Activated CD8-positive, alpha-beta memory T cell treated with anti-CD3 and anti-CD28 coated beads, Interleukin-2, amount 10 ng/mL, durations not matched to agents 7 days and 5 days (primary cell): ENCODE measurements at regions not wholly inside any gene's neighbourhood (a gene's known extent, or its start where the extent isn't known, plus 50 kb on each side); places are given as distances from the start of the nearest gene placed in this dataset.

Source experiments
- ATAC-seq: fragments of 150-1000 bp; cut with Tn5 transposase; one replicate; pipeline ENCODE4 v1.10.0; 2021; ENCODE audit warnings: moderate library complexity
- CTCF ChIA-PET: fragments of 350-600 bp; sonication (Branson Sonifier 250); formaldehyde crosslinking; loops from one replicate; lab custom pipeline; 2021; ENCODE audit warnings: antibody characterized with exemption; lab: Charles Lee
- DNase-seq: peaks from one replicate; pipeline ENCODE4 v3.0.0-alpha.2; 2020
- H3K27ac Mint-ChIP-seq: one replicate; pipeline ENCODE4 v1.8.0; 2021; ENCODE audit warnings: mild to moderate bottlenecking, mixed read lengths
- H3K27me3 Mint-ChIP-seq: one replicate; pipeline ENCODE4 v1.8.0; 2021; ENCODE audit warnings: mixed read lengths
- H3K36me3 Mint-ChIP-seq: one replicate; pipeline ENCODE4 v1.8.0; 2021; ENCODE audit warnings: mild to moderate bottlenecking, mixed read lengths
- H3K4me1 Mint-ChIP-seq: one replicate; pipeline ENCODE4 v1.8.0; 2021; ENCODE audit warnings: mixed read lengths
- H3K4me3 Mint-ChIP-seq: one replicate; pipeline ENCODE4 v1.8.0; 2021; ENCODE audit warnings: mild to moderate bottlenecking, moderate library complexity, mixed read lengths
- H3K9me3 Mint-ChIP-seq: one replicate; pipeline ENCODE4 v1.8.0; 2022; ENCODE audit warnings: low read depth, mixed read lengths

DNA sequence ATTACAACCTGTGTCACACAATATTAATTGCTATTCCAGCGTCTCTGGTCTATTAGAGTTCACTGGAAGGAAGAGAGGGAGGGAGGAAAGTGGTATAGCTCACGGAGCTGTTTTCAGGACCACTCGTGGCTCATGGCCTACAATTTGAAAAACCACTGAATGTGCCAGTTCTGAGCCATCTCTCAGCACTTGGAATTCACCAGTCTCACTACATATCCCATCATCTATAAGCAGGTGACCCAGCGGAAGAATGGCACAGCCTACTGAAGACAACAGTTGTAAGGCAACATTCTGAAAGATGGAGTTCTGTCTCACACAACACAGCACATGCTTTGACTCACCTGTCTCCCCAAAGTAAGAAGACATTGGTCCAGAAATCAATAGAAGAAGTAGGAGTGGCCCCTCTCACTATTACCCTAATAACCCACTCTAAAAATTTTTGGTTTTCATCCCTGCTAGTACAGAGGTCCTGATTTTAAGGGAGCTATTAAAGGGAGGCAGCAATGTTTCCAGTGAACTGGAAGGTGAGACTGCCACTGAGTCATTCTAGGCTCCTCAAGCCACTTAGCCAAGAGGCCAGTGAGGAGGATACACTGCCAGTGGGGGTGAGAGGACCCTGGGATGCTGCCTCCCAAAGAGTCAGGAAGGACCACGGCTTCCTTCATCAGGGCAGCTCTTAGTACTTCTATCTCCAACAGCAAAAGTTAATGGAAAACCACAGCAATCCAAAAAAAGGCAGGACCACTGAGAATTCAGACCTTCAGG lies 50.0 kb upstream of the DOCK9 start:
- CTCF ChIA-PET = interaction anchor here (1.0 to 2.8 kb wide), 9 partner anchors 10 to 184 kb away, joined by 3 to 15 read pairs (median 12); no protein-coding TSS in a partner anchor
- Mint-ChIP-seq H3K27me3 (no peaks in the 10 kb centered on the region), H3K4me3 (peak overlapping the region; percentile 39), H3K9me3 (peaks cover 4% of the 10 kb centered on the region), H3K27ac (peak overlapping the region; percentile 85), H3K36me3 (peaks cover 27% of the 10 kb centered on the region), H3K4me1 (peaks cover 67% of the 10 kb centered on the region)
- ATAC-seq (peak; percentile 17), DNase-seq (no peak)

DNA sequence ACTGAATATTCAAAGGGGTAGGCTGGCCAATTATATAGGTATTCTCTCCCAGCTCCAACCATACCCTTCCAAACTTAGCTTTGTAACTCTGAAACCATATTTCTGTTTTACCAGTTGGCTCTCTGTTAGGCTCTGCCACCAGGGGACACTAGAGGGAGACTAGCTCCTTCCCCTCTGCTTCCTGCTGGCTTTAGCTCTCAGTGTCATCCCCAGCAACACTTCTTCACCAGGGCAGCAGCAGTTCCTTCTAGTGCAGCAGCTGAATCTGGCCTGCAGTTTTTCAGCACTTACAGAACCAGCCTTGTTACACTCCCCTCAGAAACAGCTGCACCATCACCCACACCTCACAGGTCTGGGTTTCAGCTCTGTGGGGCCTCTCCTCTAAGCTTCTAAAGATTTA lies 51.0 kb upstream of the DOCK9 start:
- no peak overlapping the region for H3K27ac Mint-ChIP-seq
- CTCF ChIA-PET = interaction anchor here (0.7 to 2.8 kb wide), 17 partner anchors 9 to 234 kb away, joined by 3 to 15 read pairs (median 4); no protein-coding TSS in a partner anchor

DNA sequence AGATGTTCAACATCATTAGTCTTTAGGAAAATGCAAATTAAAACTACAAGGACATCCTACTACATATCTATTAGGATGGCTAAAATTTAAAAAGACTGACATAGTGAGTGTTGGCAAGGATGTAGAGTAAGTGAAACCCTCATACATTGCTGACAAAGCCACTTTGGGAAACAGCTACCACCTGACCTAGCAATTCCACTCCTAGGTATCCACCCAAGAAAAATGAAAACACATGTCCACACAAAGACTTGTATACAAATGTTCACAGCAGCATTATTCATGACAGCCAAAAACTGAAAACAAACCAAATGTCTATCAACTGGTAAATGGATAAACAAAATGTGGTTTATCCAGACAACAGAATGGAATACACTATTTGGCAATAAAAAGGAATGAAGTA lies 51.7 kb upstream of the DOCK9 start:
- H3K27ac Mint-ChIP-seq = no peak overlapping the region

More for the DNA sequence above, 51.0 kb upstream of the DOCK9 start:
- Mint-ChIP-seq H3K9me3 (peaks cover 4% of the 10 kb centered on the region), H3K27me3 (no peaks in the 10 kb centered on the region), H3K36me3 (peaks cover 25% of the 10 kb centered on the region), H3K4me3 (no peak overlapping the region), H3K4me1 (peaks cover 60% of the 10 kb centered on the region)
- DNase-seq (peak; percentile 72), ATAC-seq (peak; percentile 45)

DNA sequence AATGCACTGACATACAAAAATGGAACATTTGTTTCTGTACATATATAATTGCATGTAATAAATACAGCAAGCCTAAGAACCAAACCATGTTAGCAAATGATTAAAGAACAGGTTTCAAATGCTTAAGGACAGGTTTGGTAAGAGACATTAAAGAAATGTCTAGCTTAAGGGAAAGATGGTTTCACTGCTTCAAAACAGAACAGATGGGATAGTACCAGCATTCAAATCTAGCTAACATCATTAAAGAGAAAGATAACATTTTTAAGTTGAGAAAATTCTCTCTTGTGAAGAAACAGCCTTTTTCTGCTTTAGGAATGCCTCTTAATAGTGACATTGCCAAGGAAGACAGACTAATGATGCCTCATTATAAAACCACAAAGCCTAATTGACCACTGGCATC lies 52.5 kb upstream of the DOCK9 start:
- DNase-seq = no peak
- peaks cover 4% of the 10 kb centered on the region for H3K9me3 Mint-ChIP-seq
- peaks cover 49% of the 10 kb centered on the region for H3K4me1 Mint-ChIP-seq
- no peak overlapping the region for H3K27ac Mint-ChIP-seq
- H3K36me3 Mint-ChIP-seq = peaks cover 29% of the 10 kb centered on the region
- CTCF ChIA-PET = no interaction called here
- no peaks in the 10 kb centered on the region for H3K27me3 Mint-ChIP-seq
- no peak overlapping the region for H3K4me3 Mint-ChIP-seq
- no peak for ATAC-seq

More for the DNA sequence above, 51.7 kb upstream of the DOCK9 start:
- Mint-ChIP-seq H3K4me3 (no peak overlapping the region), H3K36me3 (peaks cover 23% of the 10 kb centered on the region), H3K4me1 (peaks cover 56% of the 10 kb centered on the region), H3K9me3 (peaks cover 4% of the 10 kb centered on the region), H3K27me3 (no peaks in the 10 kb centered on the region)
- CTCF ChIA-PET = interaction anchor here (1.1 to 2.8 kb wide), 13 partner anchors 8 to 186 kb away, joined by 3 to 15 read pairs (median 5); no protein-coding TSS in a partner anchor
- DNase-seq = no peak
- ATAC-seq = no peak

DNA sequence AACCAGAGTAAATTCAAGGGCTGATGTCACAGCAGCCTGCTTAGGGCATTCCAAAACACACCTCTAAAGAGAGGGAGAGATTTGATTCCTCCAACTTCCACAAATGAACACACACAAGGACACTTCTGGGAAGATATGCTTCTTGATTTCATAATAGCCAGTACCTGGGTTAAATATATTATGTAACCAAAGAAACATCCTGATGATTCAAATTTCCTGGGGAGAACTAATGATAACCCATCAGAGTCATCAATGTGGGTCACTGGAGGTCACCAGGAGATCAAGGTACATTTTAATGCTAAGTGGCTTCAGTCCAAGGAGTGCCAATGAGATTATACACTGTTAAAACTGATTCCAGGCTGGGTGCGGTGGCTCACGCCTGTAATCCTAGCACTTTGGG lies 54.0 kb upstream of the DOCK9 start:
- Mint-ChIP-seq H3K27ac (no peak overlapping the region), H3K4me1 (peaks cover 34% of the 10 kb centered on the region), H3K4me3 (no peak overlapping the region), H3K36me3 (peaks cover 38% of the 10 kb centered on the region), H3K9me3 (peaks cover 4% of the 10 kb centered on the region), H3K27me3 (no peaks in the 10 kb centered on the region)
- CTCF ChIA-PET = interaction anchor here (3.7 kb wide), 1 partner anchor 12 kb away, joined by 19 read pairs; no protein-coding TSS in a partner anchor
- ATAC-seq (no peak), DNase-seq (no peak)

DNA sequence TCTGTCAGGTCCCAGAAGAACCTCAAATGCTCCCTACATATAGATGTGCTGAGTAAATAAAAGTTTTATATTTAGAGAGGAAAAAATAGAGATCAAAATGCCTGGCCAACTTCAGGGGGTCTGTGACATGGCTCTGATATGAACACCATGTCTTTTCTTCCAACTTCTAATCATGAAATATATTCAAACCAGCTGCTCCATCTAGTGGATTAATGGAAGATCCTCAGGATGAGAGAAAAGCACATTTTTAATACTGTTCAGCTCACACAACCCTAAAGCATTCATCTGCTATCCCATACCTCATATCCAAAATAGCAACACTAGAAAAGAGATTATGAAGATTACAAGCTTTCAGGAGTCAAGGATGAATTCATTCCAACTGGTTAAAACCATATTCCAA lies 56.0 kb upstream of the DOCK9 start:
- no peak overlapping the region for H3K27ac Mint-ChIP-seq
- no peak for ATAC-seq

DNA sequence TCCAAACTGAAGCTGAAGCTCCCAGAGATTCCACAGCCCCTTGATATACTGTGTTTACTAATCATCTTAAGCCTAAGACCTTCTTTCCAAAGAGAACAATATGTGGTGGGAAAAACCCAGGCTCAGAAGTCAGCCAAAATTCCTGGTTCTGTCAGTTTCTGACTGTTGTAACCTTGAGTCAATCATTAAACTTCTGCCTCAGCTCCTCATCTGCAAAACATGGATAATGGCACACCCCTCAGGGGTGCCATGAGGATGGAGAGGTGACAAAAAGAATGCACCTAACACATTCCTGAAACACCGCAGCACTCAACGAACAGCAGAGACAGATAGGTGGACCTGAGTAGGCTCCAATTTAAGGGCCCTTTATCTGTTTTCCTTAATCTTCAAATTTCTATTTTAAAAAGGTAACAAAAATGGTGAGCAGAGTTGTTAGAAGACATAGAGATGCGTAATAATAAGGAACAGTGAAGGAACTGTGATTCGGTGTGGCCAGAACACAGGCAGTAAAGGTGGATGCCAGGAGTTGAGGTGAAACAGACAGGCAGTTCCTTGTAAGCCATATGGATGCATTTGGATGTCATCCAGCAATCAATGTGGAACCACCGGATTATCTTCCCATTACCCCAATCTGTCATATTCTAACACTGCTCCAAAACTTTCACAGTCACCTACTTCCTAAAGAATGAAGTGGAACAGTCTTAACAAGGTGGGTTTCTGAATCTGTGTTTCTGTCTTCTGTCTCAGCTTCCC lies 56.6 kb upstream of the DOCK9 start:
- H3K36me3 Mint-ChIP-seq = peaks cover 26% of the 10 kb centered on the region
- peaks cover 11% of the 10 kb centered on the region for H3K4me1 Mint-ChIP-seq
- H3K4me3 Mint-ChIP-seq = no peak overlapping the region
- H3K9me3 Mint-ChIP-seq = no peaks in the 10 kb centered on the region
- H3K27me3 Mint-ChIP-seq = no peaks in the 10 kb centered on the region
- no peak overlapping the region for H3K27ac Mint-ChIP-seq
- ATAC-seq (no peak), DNase-seq (no peak)
- CTCF ChIA-PET = interaction anchor here (0.6 to 3.7 kb wide), 8 partner anchors 9 to 191 kb away, joined by 3 to 19 read pairs (median 4); no protein-coding TSS in a partner anchor

More for the DNA sequence above, 56.0 kb upstream of the DOCK9 start:
- H3K36me3 Mint-ChIP-seq = peaks cover 28% of the 10 kb centered on the region
- H3K4me1 Mint-ChIP-seq = peaks cover 14% of the 10 kb centered on the region
- CTCF ChIA-PET = interaction anchor here (0.6 to 3.7 kb wide), 8 partner anchors 10 to 191 kb away, joined by 3 to 19 read pairs (median 4); no protein-coding TSS in a partner anchor
- no peak for DNase-seq
- no peaks in the 10 kb centered on the region for H3K27me3 Mint-ChIP-seq
- peaks cover 3% of the 10 kb centered on the region for H3K9me3 Mint-ChIP-seq
- no peak overlapping the region for H3K4me3 Mint-ChIP-seq

- CTCF ChIA-PET = no interaction called here
- no peak for ATAC-seq
- Mint-ChIP-seq H3K27me3 (no peaks in the 10 kb centered on the region), H3K4me1 (peaks cover 9% of the 10 kb centered on the region), H3K9me3 (no peaks in the 10 kb centered on the region), H3K27ac (no peak overlapping the region), H3K36me3 (peaks cover 25% of the 10 kb centered on the region), H3K4me3 (no peak overlapping the region)
- no peak for DNase-seq
These were observed 57.9 kb upstream of the DOCK9 start for GRCh38 chr13:99035715-99036114.

DNA sequence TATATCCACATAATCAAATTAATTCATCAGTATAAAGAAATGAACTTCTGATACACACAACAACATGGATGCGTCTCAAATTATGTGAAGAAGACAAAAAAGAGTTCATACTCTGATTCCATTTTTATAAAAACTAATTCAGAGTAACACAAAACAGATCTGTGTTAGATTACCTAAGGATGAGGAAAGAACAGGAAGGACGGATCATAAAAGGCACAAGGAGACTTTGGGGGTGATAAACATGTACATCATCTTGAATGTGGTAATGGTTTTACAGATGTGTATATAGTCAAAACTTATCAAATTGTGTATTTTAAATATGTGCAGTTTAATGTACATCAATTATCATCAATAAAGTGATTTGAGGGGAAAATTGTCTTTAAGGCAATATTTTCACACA lies 59.9 kb upstream of the DOCK9 start:
- Mint-ChIP-seq H3K27ac (no peak overlapping the region), H3K4me3 (no peak overlapping the region), H3K9me3 (no peaks in the 10 kb centered on the region), H3K36me3 (peaks cover 27% of the 10 kb centered on the region), H3K27me3 (no peaks in the 10 kb centered on the region), H3K4me1 (peaks cover 28% of the 10 kb centered on the region)
- DNase-seq (no peak), ATAC-seq (no peak)
- CTCF ChIA-PET = interaction anchor here (1.1 to 3.0 kb wide), 3 partner anchors 9 to 194 kb away, joined by 3 to 14 read pairs (median 5); no protein-coding TSS in a partner anchor

DNA sequence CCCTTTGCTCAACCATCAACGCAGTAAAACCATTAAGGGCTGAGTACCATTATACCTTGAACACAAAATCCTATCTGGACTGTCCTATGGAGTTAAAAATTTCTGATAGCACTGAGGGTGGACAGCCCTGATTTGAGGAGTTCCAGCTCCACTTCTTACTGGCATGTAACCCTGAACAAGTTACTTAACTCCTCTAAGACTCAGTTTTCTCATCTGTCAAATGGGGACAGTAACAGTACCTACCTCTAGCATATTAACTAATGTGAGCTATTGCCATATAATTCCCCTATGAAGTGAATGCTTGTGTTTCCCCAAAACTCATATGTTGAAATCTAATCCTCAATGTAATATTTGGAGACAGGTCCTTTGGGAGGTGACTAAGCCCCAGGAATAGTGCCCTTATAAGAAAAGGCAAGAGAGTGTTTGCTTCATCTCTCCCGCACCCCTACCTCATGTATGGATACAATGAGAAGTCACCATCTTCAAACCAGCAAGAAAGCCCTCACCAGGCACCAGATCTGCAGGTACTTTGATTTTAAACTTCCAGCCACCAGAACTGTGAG lies 61.9 kb upstream of the DOCK9 start:
- ATAC-seq (no peak), DNase-seq (no peak)
- peaks cover 26% of the 10 kb centered on the region for H3K36me3 Mint-ChIP-seq
- H3K27ac Mint-ChIP-seq = no peak overlapping the region
- H3K4me3 Mint-ChIP-seq = no peak overlapping the region
- no peaks in the 10 kb centered on the region for H3K9me3 Mint-ChIP-seq
- peaks cover 45% of the 10 kb centered on the region for H3K4me1 Mint-ChIP-seq
- CTCF ChIA-PET = no interaction called here
- no peaks in the 10 kb centered on the region for H3K27me3 Mint-ChIP-seq

- H3K36me3 Mint-ChIP-seq = peaks cover 18% of the 10 kb centered on the region
- CTCF ChIA-PET = no interaction called here
These were observed 62.8 kb upstream of the DOCK9 start for GRCh38 chr13:99040536-99041131.

GRCh38 chr13:99041337-99041736 lies 63.5 kb upstream of the DOCK9 start:
- Mint-ChIP-seq H3K27ac (no peak overlapping the region), H3K36me3 (peaks cover 13% of the 10 kb centered on the region), H3K4me1 (peaks cover 60% of the 10 kb centered on the region), H3K27me3 (no peaks in the 10 kb centered on the region), H3K4me3 (no peak overlapping the region), H3K9me3 (no peaks in the 10 kb centered on the region)
- CTCF ChIA-PET = interaction anchor here (0.5 kb wide), 1 partner anchor 130 kb away, joined by 3 read pairs; no protein-coding TSS in a partner anchor
- DNase-seq (no peak), ATAC-seq (no peak)

More at GRCh38 chr13:99040536-99041131, 62.8 kb upstream of the DOCK9 start:
- Mint-ChIP-seq H3K4me3 (no peak overlapping the region), H3K27me3 (no peaks in the 10 kb centered on the region), H3K27ac (no peak overlapping the region), H3K9me3 (no peaks in the 10 kb centered on the region), H3K4me1 (peaks cover 53% of the 10 kb centered on the region)
- no peak for ATAC-seq
- no peak for DNase-seq
